ENCODE measurements at regions not wholly inside any gene's neighbourhood (a gene's known extent, or its start where the extent isn't known, plus 50 kb on each side); places are given as distances from the start of the nearest gene placed in this dataset.

DNA sequence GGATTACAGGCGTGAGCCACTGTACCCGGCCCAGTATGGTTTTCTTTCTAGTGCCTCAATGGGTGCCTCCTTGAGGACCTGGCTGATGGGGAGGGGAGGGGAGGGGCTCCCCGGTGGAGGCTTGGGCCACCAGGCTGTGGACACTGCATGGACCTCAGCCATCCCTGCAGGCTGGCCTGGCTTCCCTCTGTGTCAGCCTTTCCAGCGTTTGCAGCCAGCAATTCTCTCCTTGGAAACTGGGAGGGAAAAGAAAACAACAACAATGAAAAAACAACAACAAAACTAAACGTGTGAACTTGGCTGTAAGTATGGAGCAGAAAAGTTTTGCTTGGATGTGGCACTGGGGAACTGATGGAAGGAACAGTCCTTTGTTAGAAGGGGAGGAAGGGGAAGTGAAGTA lies 159.3 kb downstream of the GLI2 start:
- DNase-seq (no peak), ATAC-seq (replicated peaks) (no peak)
- H3K27ac Mint-ChIP-seq, result no peak overlapping the region
- H3K9me3 Mint-ChIP-seq, result no peaks in the 10 kb centered on the region
- H3K27me3 Mint-ChIP-seq, result peaks cover 0 to 5% of the 10 kb centered on the region in 2 donors
- H3K4me3 Mint-ChIP-seq, result no peak overlapping the region
- H3K36me3 Mint-ChIP-seq (ENCODE audit: insufficient read depth), result no peaks in the 10 kb centered on the region
- H3K4me1 Mint-ChIP-seq (ENCODE audit: low read depth in 2 of 2), result no peaks in the 10 kb centered on the region

DNA sequence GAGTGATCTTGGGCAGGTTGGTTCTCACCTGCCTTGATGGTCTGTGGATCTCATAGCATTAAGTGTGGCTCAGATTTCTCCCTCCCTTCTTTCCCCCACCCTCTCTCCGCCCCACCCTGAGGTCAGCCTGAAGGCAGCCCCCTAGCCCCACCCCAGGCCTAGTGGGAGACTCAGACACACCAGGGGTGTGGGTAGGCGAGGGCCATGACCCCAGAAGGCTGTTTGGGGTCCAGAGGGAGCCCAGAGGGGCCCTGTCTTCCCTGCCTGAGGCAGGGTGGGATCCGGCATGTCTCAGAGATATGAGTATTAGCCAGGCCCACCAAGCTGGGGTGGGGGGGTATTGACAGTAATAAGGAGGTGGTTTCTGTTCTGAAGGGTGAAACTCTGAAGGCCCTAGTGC lies 160.5 kb downstream of the GLI2 start:
- no peaks in the 10 kb centered on the region for H3K9me3 Mint-ChIP-seq
- no peak for DNase-seq
- no peak overlapping the region for H3K27ac Mint-ChIP-seq
- H3K4me3 Mint-ChIP-seq, result no peak overlapping the region
- no peaks in the 10 kb centered on the region for H3K36me3 Mint-ChIP-seq (ENCODE audit: insufficient read depth)
- ATAC-seq (replicated peaks), result no peak
- no peaks in the 10 kb centered on the region for H3K4me1 Mint-ChIP-seq (ENCODE audit: low read depth in 2 of 2)
- peaks cover 0 to 5% of the 10 kb centered on the region in 2 donors for H3K27me3 Mint-ChIP-seq

DNA sequence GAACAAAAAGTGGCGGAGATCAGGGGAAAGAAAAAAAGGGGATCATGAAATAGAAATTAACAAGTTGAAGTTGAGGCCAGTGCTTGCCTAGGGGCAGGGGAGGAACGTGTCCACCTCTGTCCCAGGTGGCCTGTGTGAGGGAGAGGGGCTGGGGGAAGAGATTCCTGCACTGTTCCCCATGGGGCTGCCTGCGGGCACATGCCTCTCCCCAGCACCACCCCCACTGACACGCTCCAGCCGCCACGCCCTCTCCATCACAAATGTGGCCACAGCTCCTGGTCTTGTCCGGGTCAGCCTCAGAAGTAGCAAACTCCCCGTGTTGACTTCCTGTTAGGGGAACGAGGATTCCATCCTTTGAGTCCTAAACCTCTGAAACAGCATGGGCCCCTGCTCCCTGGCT lies 161.2 kb downstream of the GLI2 start:
- Mint-ChIP-seq H3K27me3 (peaks cover 1 to 5% of the 10 kb centered on the region in 2 donors), H3K9me3 (no peaks in the 10 kb centered on the region), H3K4me1 (ENCODE audit: low read depth in 2 of 2) (no peaks in the 10 kb centered on the region), H3K4me3 (no peak overlapping the region), H3K36me3 (ENCODE audit: insufficient read depth) (no peaks in the 10 kb centered on the region), H3K27ac (no peak overlapping the region)
- ATAC-seq (replicated peaks), result no peak
- DNase-seq, result no peak

DNA sequence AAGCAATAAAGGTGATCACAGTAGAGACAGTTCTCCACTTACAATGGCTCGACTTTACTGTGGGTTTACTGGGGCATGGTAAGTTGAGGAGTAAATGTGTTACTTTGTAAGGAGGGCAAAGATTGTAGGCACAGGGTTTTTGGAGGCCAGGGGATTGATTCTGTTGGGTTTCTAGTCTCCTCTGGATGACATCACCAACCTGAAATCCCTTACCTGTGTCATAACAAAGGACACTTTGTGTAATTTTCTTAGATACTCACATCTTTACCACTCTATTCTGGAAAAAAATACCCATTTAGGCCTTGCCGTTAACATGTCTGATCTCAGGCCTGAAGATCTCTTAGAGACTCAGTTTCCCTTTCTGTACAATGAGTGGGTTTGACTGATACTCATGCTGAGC lies 161.7 kb downstream of the GLI2 start:
- H3K4me1 Mint-ChIP-seq (ENCODE audit: low read depth in 2 of 2), result no peaks in the 10 kb centered on the region
- DNase-seq (no peak), ATAC-seq (replicated peaks) (no peak)
- H3K27ac Mint-ChIP-seq, result no peak overlapping the region
- H3K27me3 Mint-ChIP-seq, result peaks cover 6 to 10% of the 10 kb centered on the region in 2 donors
- H3K9me3 Mint-ChIP-seq, result no peaks in the 10 kb centered on the region
- no peak overlapping the region for H3K4me3 Mint-ChIP-seq
- H3K36me3 Mint-ChIP-seq (ENCODE audit: insufficient read depth), result no peaks in the 10 kb centered on the region

DNA sequence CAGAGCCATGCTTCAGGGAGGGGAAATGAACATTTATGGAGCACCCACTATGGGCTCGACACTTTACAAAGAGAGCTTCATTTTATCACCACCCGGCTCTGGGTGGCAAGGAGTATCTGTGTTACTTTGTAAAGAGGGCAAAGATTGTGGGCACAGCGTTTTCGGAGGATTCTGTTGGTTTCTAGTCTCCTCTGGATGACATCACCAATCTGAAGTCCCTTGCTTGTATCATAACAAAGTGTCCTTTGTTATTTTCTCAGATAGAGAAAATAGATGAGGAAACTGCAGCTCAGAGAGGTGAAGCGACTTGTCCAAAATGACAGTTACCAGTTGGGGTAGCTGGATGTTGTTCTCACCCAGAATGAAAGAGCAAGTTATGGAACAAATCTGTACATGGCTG lies 162.8 kb downstream of the GLI2 start:
- H3K9me3 Mint-ChIP-seq, result no peaks in the 10 kb centered on the region
- no peaks in the 10 kb centered on the region for H3K36me3 Mint-ChIP-seq (ENCODE audit: insufficient read depth)
- DNase-seq (no peak), ATAC-seq (replicated peaks) (no peak)
- peaks cover 12 to 14% of the 10 kb centered on the region in 2 donors for H3K27me3 Mint-ChIP-seq
- H3K27ac Mint-ChIP-seq, result no peak overlapping the region
- no peaks in the 10 kb centered on the region for H3K4me1 Mint-ChIP-seq (ENCODE audit: low read depth in 2 of 2)
- H3K4me3 Mint-ChIP-seq, result no peak overlapping the region

DNA sequence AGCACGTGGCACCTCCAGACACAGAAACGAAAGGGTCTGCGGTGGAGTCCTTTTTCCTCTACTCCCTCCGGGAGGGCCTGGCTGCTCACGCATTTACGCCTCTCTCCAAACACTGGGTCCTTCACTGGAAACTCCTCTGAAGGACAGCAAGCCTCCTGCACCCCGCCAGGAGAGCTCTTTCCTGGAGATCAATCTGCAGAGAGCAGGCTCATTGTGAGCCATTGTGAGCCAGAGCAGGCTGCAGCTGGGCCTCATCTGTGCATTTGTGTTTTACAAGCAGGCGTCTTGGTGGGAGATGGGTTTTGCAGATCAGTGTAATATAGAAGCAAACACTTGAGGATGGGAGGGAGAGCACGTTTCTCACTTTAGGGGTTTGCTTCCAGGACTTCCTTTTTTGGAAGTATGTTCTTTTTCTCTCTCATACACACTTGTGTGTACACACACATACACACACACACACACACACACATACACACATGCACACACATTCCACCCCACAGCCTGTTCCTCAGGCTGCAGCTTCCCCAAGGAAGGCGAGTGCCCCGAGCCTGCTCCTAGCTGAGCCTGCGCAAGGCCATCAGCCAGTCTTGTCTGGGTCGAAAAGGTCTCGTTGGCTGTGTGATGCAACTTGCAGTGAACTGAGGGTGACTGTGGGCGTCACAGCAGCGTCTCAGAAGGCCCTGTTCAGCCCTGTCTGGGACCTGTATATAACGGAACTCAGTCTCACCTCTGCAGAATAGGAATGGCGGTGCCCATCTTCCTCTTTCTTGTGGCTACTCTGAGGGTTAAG lies 163.5 kb downstream of the GLI2 start:
- Mint-ChIP-seq H3K27ac (no peak overlapping the region), H3K27me3 (peaks cover 11 to 14% of the 10 kb centered on the region in 2 donors), H3K4me1 (ENCODE audit: low read depth in 2 of 2) (no peaks in the 10 kb centered on the region), H3K4me3 (no peak overlapping the region), H3K9me3 (no peaks in the 10 kb centered on the region), H3K36me3 (ENCODE audit: insufficient read depth) (no peaks in the 10 kb centered on the region)
- DNase-seq, result no peak
- ATAC-seq (replicated peaks), result no peak

DNA sequence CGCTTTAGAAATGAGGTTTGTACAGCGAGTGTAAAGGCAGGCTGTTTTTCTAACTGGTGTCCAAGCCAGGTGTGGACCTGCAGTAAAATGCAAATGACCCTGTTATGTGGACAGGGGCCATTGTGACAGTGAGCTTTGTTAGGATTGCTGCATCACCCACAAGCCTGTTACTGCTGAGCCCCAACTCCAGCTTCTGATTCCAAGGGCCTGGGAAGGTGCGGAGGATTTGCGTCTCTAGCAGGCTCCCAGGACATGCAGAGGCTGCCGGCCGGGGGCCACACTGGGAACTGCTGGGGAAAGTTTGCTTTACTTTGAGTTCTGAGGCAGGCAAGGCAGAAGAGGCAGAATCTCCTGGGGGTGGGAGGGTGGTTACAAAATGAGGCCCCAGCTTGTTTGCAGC lies 164.1 kb downstream of the GLI2 start:
- no peaks in the 10 kb centered on the region for H3K9me3 Mint-ChIP-seq
- no peaks in the 10 kb centered on the region for H3K36me3 Mint-ChIP-seq (ENCODE audit: insufficient read depth)
- ATAC-seq (replicated peaks), result no peak
- no peak overlapping the region for H3K4me3 Mint-ChIP-seq
- peaks cover 11 to 14% of the 10 kb centered on the region in 2 donors for H3K27me3 Mint-ChIP-seq
- H3K4me1 Mint-ChIP-seq (ENCODE audit: low read depth in 2 of 2), result no peaks in the 10 kb centered on the region
- DNase-seq, result no peak
- H3K27ac Mint-ChIP-seq, result no peak overlapping the region

DNA sequence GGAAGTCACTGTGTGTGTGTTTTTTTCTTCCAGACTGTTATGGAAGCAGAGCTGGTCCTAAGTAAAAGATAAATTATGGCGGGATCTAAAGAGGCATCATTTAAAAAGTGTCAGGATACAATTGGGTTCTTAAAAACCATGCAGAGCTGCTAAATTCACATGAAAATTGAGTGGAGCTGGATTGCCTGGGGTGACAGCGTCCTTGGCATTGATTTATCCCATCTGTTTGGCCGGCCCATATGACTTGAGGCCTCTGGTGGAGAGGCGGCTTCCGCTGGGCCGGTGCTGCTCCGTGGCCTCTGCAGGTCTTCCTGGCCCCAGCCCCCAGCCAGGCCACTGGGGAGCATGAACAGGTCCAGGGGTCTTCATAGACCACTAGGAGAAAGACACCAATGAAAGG lies 165.5 kb downstream of the GLI2 start:
- Mint-ChIP-seq H3K4me1 (ENCODE audit: low read depth in 2 of 2) (no peaks in the 10 kb centered on the region), H3K27ac (no peak overlapping the region), H3K4me3 (no peak overlapping the region), H3K36me3 (ENCODE audit: insufficient read depth) (no peaks in the 10 kb centered on the region), H3K27me3 (peaks cover 11 to 14% of the 10 kb centered on the region in 2 donors), H3K9me3 (no peaks in the 10 kb centered on the region)
- DNase-seq (no peak), ATAC-seq (replicated peaks) (no peak)

DNA sequence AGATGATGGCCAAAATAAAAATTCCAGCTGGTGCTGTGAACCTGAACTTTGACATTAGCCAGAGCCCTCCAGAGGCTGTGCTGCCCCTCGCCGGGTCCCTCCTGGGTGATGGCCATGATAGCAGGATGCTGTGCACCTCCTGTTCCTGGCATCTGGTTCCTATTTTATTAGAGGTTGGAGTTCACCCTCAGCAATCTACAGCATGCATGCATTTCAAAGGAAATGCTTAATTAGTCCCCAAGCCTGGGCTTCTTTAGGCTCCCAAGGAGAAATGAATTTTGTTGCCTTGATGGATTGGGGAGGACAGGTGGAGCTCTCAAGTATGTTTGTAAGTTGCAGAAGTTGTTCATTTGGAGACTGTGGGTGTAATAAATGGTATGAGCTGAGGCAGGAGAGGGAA lies 166.9 kb downstream of the GLI2 start:
- no peaks in the 10 kb centered on the region for H3K4me1 Mint-ChIP-seq (ENCODE audit: low read depth in 2 of 2)
- H3K4me3 Mint-ChIP-seq, result no peak overlapping the region
- no peaks in the 10 kb centered on the region for H3K9me3 Mint-ChIP-seq
- H3K36me3 Mint-ChIP-seq (ENCODE audit: insufficient read depth), result no peaks in the 10 kb centered on the region
- DNase-seq (no peak), ATAC-seq (replicated peaks) (no peak)
- peaks cover 11 to 27% of the 10 kb centered on the region in 2 donors for H3K27me3 Mint-ChIP-seq
- H3K27ac Mint-ChIP-seq, result no peak overlapping the region

DNA sequence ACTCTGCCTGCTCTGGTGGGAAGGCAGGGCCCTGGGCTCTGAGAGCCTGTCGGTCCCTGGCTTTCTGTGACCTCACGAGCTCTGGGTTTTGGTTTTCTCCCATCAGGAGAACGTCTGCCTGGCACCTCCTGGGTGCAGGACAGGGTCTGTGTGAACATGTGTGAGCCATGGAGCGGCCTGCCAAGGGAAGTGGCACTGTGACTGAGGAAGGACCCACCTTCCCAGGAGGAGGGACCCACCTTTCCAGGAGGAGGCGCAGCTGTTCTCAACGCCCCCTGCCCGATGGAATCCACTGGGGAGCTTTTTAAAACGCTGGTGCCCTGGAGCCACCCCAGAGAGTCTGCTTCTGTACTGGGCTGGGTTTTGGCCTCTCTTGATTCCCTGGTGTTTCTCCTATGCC lies 168.7 kb downstream of the GLI2 start:
- no peak for DNase-seq
- H3K27ac Mint-ChIP-seq, result no peak overlapping the region
- H3K27me3 Mint-ChIP-seq, result peaks cover 11 to 27% of the 10 kb centered on the region in 2 donors
- ATAC-seq (replicated peaks), result no peak
- no peaks in the 10 kb centered on the region for H3K36me3 Mint-ChIP-seq (ENCODE audit: insufficient read depth)
- no peaks in the 10 kb centered on the region for H3K4me1 Mint-ChIP-seq (ENCODE audit: low read depth in 2 of 2)
- no peaks in the 10 kb centered on the region for H3K9me3 Mint-ChIP-seq
- H3K4me3 Mint-ChIP-seq, result no peak overlapping the region

DNA sequence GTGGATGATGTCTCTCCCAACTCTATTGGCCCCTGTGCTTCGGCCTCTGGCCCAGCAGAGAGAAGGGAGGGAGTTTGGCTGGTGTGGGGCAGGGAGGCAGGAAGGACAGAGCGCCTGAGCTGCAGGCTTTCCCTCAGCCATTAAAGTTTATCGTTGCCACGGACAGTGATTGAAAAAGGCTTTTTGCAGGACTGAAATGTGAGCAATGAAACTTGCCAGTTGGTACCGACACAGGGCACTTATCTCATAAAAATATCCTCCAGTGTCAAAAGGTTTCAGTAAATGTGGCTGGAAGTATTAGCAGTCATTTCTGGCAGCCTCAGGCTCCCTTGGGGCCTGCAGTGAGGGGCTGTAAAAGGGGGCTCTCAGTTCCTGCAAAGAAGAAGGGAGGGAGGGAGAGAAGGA lies 169.2 kb downstream of the GLI2 start:
- no peak for ATAC-seq (replicated peaks)
- no peaks in the 10 kb centered on the region for H3K4me1 Mint-ChIP-seq (ENCODE audit: low read depth in 2 of 2)
- no peak for DNase-seq
- no peak overlapping the region for H3K4me3 Mint-ChIP-seq
- no peak overlapping the region for H3K27ac Mint-ChIP-seq
- H3K9me3 Mint-ChIP-seq, result no peaks in the 10 kb centered on the region
- H3K27me3 Mint-ChIP-seq, result peaks cover 11 to 27% of the 10 kb centered on the region in 2 donors
- no peaks in the 10 kb centered on the region for H3K36me3 Mint-ChIP-seq (ENCODE audit: insufficient read depth)

DNA sequence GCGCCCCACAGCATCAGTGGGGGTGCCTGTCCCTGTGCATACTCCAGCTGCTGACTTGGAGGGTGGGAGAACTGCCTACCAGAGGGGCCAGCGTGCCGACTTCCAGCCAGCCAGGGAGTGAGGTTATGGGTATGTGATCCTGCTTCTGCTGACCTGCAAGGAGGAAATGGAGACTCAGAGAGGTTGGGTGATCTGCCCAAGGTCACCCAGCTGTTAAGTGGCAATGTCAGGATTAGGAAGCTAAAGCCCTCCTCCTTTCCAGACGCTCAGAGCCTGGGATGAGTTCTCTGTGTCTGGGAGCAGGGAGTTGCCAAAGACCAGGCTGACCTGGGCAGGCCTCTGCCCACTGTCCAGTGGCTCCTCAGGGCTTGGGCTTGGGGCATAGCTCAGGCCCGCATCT lies 169.6 kb downstream of the GLI2 start:
- no peaks in the 10 kb centered on the region for H3K4me1 Mint-ChIP-seq (ENCODE audit: low read depth in 2 of 2)
- no peaks in the 10 kb centered on the region for H3K9me3 Mint-ChIP-seq
- no peak for DNase-seq
- no peaks in the 10 kb centered on the region for H3K36me3 Mint-ChIP-seq (ENCODE audit: insufficient read depth)
- H3K27ac Mint-ChIP-seq, result no peak overlapping the region
- H3K27me3 Mint-ChIP-seq, result peaks cover 11 to 27% of the 10 kb centered on the region in 2 donors
- no peak for ATAC-seq (replicated peaks)
- no peak overlapping the region for H3K4me3 Mint-ChIP-seq

DNA sequence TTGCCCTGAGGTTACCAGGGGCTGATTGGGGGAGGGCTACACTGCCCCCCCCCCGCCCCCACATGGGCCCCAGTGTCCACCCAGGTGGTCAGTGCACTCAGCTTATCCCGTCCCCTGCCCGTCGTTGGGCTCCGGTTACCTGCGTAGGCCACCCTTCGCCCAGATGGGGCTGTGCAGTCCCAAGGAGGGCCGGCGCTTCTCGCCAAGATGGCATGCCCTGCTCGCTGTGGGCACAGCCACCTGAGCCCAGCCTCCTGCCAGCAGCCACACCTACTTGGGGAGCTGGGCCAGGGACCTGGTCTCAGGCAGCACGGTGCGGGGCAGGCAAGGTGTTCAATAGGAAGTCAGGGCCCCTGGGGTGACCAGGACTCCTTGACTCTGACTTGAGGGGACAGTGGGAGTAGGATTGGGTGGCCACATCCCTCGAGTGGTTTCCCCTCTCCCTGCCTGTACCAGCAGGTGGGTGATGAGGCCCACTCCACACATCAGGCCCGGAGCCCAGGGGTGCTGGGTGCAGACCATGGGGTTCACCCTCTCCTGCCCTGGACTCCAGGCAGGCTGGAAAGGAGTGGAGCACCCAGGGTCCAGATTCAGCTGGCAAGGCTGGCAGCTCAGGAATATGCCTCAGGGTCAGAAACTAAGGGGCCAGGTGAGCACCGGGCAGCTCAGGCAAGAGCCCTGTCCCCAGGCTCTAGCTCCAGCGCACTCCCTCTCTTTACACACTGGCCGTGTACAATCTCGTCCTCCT lies 170.3 kb downstream of the GLI2 start:
- H3K36me3 Mint-ChIP-seq (ENCODE audit: insufficient read depth), result no peaks in the 10 kb centered on the region
- DNase-seq, result no peak
- no peaks in the 10 kb centered on the region for H3K9me3 Mint-ChIP-seq
- peaks cover 11 to 27% of the 10 kb centered on the region in 2 donors for H3K27me3 Mint-ChIP-seq
- no peak for ATAC-seq (replicated peaks)
- no peak overlapping the region for H3K27ac Mint-ChIP-seq
- no peak overlapping the region for H3K4me3 Mint-ChIP-seq
- no peaks in the 10 kb centered on the region for H3K4me1 Mint-ChIP-seq (ENCODE audit: low read depth in 2 of 2)

DNA sequence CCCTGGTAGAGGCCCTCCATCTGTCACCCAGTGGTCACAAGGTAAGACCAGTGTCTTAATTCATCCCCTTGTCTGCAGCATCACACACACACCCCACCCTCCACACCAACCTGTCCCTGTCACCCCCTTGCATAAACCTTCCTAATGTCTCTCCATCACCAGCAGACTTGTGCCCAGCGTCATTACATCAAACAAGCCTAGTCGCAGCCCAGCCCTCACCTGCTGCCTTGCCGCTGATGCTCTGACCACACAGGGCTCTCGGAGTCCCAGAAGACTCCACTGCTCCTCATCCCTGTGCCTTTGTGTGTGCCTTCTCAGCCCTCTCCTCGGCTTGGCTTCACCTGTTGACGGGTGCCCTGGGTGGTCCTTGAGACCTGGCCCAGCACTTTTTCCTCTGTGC lies 171.2 kb downstream of the GLI2 start:
- Mint-ChIP-seq H3K9me3 (no peaks in the 10 kb centered on the region), H3K27me3 (peaks cover 11 to 26% of the 10 kb centered on the region in 2 donors), H3K27ac (no peak overlapping the region), H3K4me3 (no peak overlapping the region), H3K36me3 (ENCODE audit: insufficient read depth) (no peaks in the 10 kb centered on the region), H3K4me1 (ENCODE audit: low read depth in 2 of 2) (no peaks in the 10 kb centered on the region)
- ATAC-seq (replicated peaks) (no peak), DNase-seq (no peak)
